Motor neuron (in vitro differentiated cells): ENCODE measurements at regions not wholly inside any gene's neighbourhood (a gene's known extent, or its start where the extent isn't known, plus 50 kb on each side); places are given as distances from the start of the nearest gene placed in this dataset.

ENCODE experiments used
- ATAC-seq, 8 experiments: fragments of 200-7000 bp; cut with Tn5 transposase; replicated peaks in 6 of 8; 2 replicates each; pipeline ENCODE4 v1.8.0; 2021; ENCODE audit warnings: mild to moderate bottlenecking in 8 of 8, moderate library complexity in 8 of 8
- H3K27ac ChIP-seq, 2 donors: fragments of 250-450 bp; sonication (Bioruptor Pico); 2 replicates each; pipeline ENCODE4 v1.9.0; 2021; ENCODE audit warnings: antibody characterized with exemption in 2 of 2, mild to moderate bottlenecking in 2 of 2, moderate library complexity in 1 of 2
- H3K4me1 ChIP-seq, 2 donors: fragments of 250-450 bp; sonication (Bioruptor Pico); replicated peaks in 1 of 2; 2 replicates each; pipeline ENCODE4 v1.6.1; 2021; ENCODE audit warnings: antibody characterized with exemption in 2 of 2, mild to moderate bottlenecking in 2 of 2, moderate library complexity in 1 of 2
- H3K4me3 ChIP-seq, 5 donors: fragments of 250-450 bp; sonication (Bioruptor Pico); 2 replicates each; pipeline ENCODE4 v1.9.0; 2021; ENCODE audit warnings: antibody characterized with exemption in 5 of 5, mild to moderate bottlenecking in 5 of 5, moderate library complexity in 4 of 5
- WGBS, 10 experiments: fragments of 450-650 bp; shearing (Covaris generic); methylation state at CpG; one replicate each; pipeline ENCODE4 v1.0.0; 2022; 5-methylcytosine and 5-hydroxymethylcytosine counted together
- in situ Hi-C, 9 experiments: fragments of 400-800 bp; cut with MboI; loops; one replicate each; pipeline ENCODE4 v1.15.0; 2021; ENCODE audit warnings: low sequenced_read_pairs in 9 of 9, low pct_unique_long_range_greater_than_20kb in 2 of 9; ENCODE audit not compliant: unreplicated experiment in 9 of 9

GRCh38 chr5:172588380-172588779 is 52.7 kb upstream of the NEURL1B start:
- WGBS, 10 experiments = 57 to 100% (median 95%) methylated on average over 1 to 5 of the region's 7 CpGs; no CpG with 5 or more reads in 4 of the 10 experiments
- H3K4me3 ChIP-seq = no peak overlapping the region
- no peak for ATAC-seq
- in situ Hi-C loops = no loop called here
- H3K27ac ChIP-seq = no peak overlapping the region
- peaks cover 4 to 6% of the 10 kb centered on the region in 2 donors for H3K4me1 ChIP-seq

DNA sequence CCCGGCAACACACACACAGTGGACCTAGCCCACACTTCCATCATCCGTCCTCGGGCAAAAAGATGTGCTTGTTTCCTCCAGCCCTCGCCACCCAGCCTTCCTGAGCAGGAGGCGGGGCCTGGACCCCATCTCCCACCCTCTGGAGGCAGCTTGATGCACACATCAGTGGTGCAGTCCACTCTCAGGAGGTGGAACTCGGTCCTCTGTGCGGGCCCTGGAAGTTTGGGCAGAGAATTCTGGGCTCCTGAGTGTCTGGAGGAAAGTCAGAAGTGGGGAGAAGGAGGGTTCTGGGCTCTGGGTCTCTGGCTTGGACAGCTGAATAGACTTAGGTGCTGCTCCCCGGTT is 54.0 kb upstream of the NEURL1B start:
- ATAC-seq = no peak
- in situ Hi-C loops = no loop called here
- WGBS, 10 experiments = 57 to 100% (median 85%) methylated on average over 1 to 5 of the region's 8 CpGs; no CpG with 5 or more reads in 5 of the 10 experiments
- Histone ChIP-seq H3K4me1 (peaks cover 6% of the 10 kb centered on the region in 2 donors), H3K27ac (no peak overlapping the region), H3K4me3 (no peak overlapping the region)

GRCh38 chr5:172586125-172587060 is 54.7 kb upstream of the NEURL1B start:
- in situ Hi-C loops = no loop called here
- H3K4me3 ChIP-seq = no peak overlapping the region
- H3K4me1 ChIP-seq = peaks cover 3 to 8% of the 10 kb centered on the region in 2 donors
- 0 to 100% (median 33%) methylated on average over 1 to 5 of the region's 22 CpGs; no CpG with 5 or more reads in 3 of the 10 experiments for WGBS, 10 experiments
- peak in 1 of 8 experiments; percentile 76 for ATAC-seq
- H3K27ac ChIP-seq = no peak overlapping the region

DNA sequence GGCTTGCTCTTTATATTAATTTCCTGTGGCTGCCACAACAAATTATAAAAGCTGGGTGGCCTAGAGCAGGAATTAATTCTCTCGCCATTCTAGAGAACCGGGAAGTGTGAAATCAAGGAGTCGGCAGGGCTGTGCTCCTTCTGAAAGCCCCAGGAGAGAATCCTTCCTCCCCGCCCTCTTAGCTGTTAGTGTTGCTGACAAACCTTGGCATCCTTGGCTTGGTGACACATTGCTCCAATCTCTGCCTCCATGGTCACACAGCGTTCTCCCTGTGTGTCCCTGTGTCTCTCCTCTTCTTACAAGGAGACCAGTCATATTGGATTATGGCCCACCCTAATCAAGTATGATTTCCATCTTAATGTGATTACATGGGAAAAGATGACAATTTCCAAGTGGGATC is 55.9 kb upstream of the NEURL1B start:
- 0 to 95% (median 35%) methylated on average over 1 to 4 of the region's 5 CpGs; no CpG with 5 or more reads in 3 of the 10 experiments for WGBS, 10 experiments
- no peak for ATAC-seq
- Histone ChIP-seq H3K4me1 (peaks cover 2 to 8% of the 10 kb centered on the region in 2 donors), H3K27ac (no peak overlapping the region), H3K4me3 (no peak overlapping the region)
- in situ Hi-C loops = no loop called here

- no peak overlapping the region for H3K4me3 ChIP-seq
- ATAC-seq = no peak
- H3K27ac ChIP-seq = no peak overlapping the region
- WGBS, 10 experiments = 17 to 97% (median 80%) methylated on average over 1 to 7 of the region's 8 CpGs; no CpG with 5 or more reads in 3 of the 10 experiments
- in situ Hi-C loops = no loop called here
- H3K4me1 ChIP-seq = peaks cover 2 to 8% of the 10 kb centered on the region in 2 donors
Observed at GRCh38 chr5:172584638-172585037, 56.4 kb upstream of the NEURL1B start.

DNA sequence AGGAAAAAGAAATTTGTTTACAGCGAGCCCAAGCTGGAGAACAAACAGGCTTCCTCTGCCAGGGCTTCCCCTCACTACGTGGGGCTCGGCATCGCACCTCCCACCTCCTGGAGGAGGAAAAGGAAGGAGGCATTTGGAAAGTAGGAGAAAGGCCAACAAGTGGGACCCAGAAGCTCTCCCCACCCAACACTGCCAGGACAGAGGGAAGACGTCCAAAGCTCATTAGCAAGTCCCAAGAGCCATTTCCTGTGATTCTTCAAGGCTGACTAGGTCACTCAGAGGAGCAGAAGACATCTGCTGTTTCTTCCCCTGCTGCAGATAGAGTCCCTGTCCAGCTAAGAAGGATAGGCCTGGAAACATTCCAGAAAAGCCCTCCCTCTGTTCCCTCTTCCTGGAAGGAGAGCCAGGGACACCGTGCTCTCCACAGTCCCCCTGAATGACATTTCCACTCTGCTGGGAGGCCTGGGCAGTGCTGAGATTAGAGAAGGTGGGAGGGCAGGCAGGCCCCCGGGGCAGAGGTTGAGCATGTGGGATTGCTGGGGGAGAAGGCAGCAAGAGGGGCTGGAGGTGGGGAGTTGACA is 57.0 kb upstream of the NEURL1B start:
- peaks cover 2 to 8% of the 10 kb centered on the region in 2 donors for H3K4me1 ChIP-seq
- peak in 4 of 8 experiments; percentile 21 to 60 (median 50) for ATAC-seq
- WGBS, 10 experiments = 14 to 84% (median 70%) methylated on average over 1 to 6 of the region's 7 CpGs; no CpG with 5 or more reads in 4 of the 10 experiments
- no peak overlapping the region for H3K27ac ChIP-seq
- in situ Hi-C loops = no loop called here
- no peak overlapping the region for H3K4me3 ChIP-seq

DNA sequence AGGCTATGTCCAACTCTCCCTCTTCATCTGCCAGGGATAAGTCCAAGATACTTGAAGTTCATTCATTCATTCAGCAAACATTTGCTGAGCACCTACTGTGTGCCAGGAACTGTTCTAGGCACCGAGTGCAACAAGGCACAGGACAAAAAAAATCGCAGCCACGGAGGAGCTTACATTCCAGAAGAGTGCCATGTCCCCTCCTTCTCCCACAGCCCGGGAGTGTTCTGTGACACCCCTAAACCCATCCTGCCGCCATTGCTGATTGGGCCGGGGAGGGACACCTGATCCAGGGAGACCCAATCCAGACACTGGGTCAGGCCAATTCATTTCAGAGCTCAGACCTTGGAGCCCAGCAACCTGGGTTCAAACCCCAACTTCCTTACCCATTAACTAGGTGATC is 58.1 kb upstream of the NEURL1B start:
- 59 to 100% (median 93%) methylated on average over 1 to 4 of the region's 6 CpGs; no CpG with 5 or more reads in 3 of the 10 experiments for WGBS, 10 experiments
- in situ Hi-C loops = no loop called here

DNA sequence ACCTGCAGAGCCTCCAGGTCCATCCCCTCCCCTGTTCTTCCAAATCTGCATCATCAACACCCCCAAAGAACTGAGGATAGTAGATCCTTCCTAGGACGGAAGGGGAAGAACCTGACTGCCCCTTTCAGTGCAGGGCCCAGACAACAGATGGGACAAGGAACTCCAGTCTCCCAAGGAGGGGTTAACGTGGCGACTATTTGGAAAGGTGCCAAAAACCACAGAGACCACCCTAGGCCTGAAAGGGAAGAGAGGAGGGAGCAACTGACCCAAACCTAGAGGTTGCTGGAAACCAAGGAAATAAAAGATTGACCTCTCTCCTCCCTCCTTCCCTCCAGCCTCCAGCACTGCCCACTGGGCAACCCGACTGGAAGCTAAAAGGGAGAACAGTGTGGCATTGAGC is 59.7 kb upstream of the NEURL1B start:
- in situ Hi-C loops = no loop called here
- peaks cover 8 to 16% of the 10 kb centered on the region in 2 donors for H3K4me1 ChIP-seq
- 0 to 67% (median 33%) methylated on average over 1 to 3 of the region's 4 CpGs; no CpG with 5 or more reads in 3 of the 10 experiments for WGBS, 10 experiments
- ATAC-seq = no peak
- no peak overlapping the region for H3K27ac ChIP-seq
- no peak overlapping the region for H3K4me3 ChIP-seq

More for the DNA sequence above, 58.1 kb upstream of the NEURL1B start:
- no peak overlapping the region for H3K27ac ChIP-seq
- H3K4me1 ChIP-seq = peaks cover 2 to 8% of the 10 kb centered on the region in 2 donors
- H3K4me3 ChIP-seq = no peak overlapping the region
- ATAC-seq = no peak

DNA sequence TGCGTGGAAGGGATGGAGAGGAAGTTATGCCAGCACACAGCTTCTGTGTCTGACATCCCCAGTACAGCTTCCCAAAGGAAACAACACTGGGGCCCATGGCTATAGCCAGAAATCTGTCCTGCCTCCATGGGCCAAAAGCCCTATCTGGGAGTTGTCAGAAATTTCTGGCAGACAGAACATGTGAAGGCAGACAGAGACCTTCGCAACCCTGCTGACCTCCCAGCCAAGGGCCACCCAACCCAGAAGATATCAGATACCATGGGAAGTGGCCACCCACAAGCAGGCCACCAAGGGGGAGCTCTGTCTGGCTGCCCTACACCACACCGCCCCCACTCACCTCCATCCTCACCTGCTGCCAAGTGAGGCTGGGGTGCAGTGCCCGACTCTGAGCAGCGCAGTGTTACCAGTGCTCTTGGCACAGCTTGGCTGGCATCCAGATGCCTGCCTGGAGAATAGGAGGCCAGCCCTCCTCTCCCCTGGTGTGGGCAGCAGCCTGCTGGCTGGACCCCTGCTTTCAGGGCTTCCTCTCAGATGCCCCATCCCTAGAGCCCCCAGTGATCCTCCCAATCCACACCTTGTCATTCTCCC is 61.6 kb upstream of the NEURL1B start:
- peaks cover 13 to 29% of the 10 kb centered on the region in 2 donors for H3K4me1 ChIP-seq
- H3K4me3 ChIP-seq = no peak overlapping the region
- no peak for ATAC-seq
- WGBS, 10 experiments = 86 to 100% (median 91%) methylated on average over 1 to 2 of the region's 5 CpGs; no CpG with 5 or more reads in 6 of the 10 experiments
- H3K27ac ChIP-seq = no peak overlapping the region
- in situ Hi-C loops = no loop called here

- ATAC-seq = peak in 5 of 8 experiments; percentile 50 to 87 (median 69)
- Histone ChIP-seq H3K4me1 (peaks cover 18 to 37% of the 10 kb centered on the region in 2 donors), H3K4me3 (no peak overlapping the region), H3K27ac (peak overlapping the region in 1 of 2 donors; percentile 51)
- WGBS, 10 experiments = 40 to 100% (median 69%) methylated on average over 1 to 6 of the region's 7 CpGs; no CpG with 5 or more reads in 2 of the 10 experiments
- in situ Hi-C loops = no loop called here
Observed at GRCh38 chr5:172577267-172577909, 63.7 kb upstream of the NEURL1B start.

DNA sequence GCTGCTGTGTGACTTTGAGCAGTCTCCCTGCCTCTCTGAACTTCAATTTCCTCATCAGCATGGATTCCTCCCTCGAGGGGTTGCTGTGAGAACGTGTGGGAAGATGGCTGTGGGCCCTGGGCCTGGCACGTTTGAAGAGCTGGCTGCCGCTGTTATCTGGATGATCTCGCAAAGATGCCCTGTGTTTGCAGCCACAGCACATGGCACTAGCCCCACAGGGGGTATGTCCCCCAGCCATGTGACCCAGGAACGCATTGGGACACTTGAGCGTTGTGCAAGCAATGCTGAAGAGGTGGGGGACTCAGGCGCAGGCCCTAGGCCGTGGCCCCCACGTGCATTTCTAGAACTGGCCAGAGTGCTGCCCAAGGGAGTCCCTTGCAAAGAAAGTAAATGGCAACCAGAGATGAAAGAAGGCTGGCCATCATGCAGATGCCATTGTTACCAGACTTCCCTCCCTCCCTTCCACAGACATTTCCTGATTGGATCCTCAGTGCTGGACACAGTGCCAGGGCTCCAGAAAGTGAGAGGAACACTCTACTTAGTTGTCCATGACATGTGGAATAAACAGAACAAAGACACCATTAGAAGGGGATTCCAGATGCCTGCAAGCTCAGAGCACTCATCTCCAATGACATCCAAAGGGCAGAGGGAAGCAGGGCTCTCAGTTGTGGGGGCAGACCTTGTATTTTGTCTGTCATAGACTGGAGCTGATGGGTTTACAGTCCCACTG is 65.1 kb upstream of the NEURL1B start:
- 30 to 100% (median 81%) methylated on average over 1 to 7 of the region's 10 CpGs; no CpG with 5 or more reads in 3 of the 10 experiments for whole genome bisulfite sequencing, 10 experiments
- Histone ChIP-seq H3K4me3 (no peak overlapping the region), H3K4me1 (peaks cover 14 to 43% of the 10 kb centered on the region in 2 donors), H3K27ac (no peak overlapping the region)
- in situ Hi-C loops = no loop called here
- ATAC-seq = no peak

- Histone ChIP-seq H3K27ac (no peak overlapping the region), H3K4me3 (no peak overlapping the region), H3K4me1 (peaks cover 15 to 44% of the 10 kb centered on the region in 2 donors)
- in situ Hi-C loops = no loop called here
- 40 to 100% (median 58%) methylated on average over 1 to 3 of the region's 8 CpGs; no CpG with 5 or more reads in 4 of the 10 experiments for WGBS, 10 experiments
- ATAC-seq = no peak
Observed at GRCh38 chr5:172575416-172575815, 65.6 kb upstream of the NEURL1B start.
